NB4 (cell line): ENCODE measurements at regions not wholly inside any gene's neighbourhood (a gene's known extent, or its start where the extent isn't known, plus 50 kb on each side); places are given as distances from the start of the nearest gene placed in this dataset.
"Not testable (repeated sequence)": the region's sequence is repeated elsewhere in the genome, so short reads cannot be mapped to it uniquely, and the experiment has no call there.

Experiments
- POLR2A ChIP-seq: IDR thresholded peaks from 2 replicates; pipeline ENCODE4 v1.6.1; 2011; ENCODE audit warnings: mild to moderate bottlenecking; ENCODE audit not compliant: insufficient read length; ENCODE audit errors: extremely low read depth
- TF ChIP-seq, protein P1 (sequence below): IDR thresholded peaks from one replicate; pipeline ENCODE4 v1.5.1; 2012; ENCODE audit warnings: low read depth, low read length

DNA sequence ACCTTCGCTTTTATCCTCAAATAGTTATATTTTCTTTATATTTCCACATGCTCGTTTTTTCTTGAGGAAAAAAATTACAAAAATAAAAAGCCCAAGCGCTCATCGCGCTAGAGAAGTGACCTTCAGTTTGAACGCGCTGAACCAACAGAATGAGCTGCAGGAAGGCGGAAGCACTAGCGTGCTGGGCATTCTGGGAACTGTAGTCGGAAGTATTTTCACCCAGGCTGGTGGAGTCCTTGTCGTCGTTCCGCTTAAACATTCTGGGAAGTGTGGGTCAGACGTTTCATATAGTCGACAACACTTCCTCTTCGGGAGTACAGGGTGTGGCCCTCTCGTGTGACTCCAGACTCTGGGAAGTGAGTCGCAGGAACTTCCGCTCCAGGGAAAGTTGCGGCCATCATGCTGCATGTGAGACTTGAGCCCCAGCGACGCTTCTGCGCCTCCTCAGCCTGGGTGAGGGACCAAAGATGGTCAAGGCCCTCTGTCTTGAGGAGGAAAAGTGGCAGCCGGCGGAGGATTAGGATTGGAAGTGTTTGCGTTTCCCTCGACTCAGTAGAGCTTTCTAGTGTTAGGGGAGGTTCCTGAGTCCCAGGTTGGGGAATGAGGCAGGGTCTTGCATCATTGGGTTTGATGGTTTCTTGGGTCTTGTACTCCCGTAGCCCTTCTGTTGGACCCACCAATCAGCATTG, 84.1 kb upstream of the GPR39 start:
- not testable (repeated sequence) for TF ChIP-seq POLR2A
- TF ChIP-seq, protein P1, sequence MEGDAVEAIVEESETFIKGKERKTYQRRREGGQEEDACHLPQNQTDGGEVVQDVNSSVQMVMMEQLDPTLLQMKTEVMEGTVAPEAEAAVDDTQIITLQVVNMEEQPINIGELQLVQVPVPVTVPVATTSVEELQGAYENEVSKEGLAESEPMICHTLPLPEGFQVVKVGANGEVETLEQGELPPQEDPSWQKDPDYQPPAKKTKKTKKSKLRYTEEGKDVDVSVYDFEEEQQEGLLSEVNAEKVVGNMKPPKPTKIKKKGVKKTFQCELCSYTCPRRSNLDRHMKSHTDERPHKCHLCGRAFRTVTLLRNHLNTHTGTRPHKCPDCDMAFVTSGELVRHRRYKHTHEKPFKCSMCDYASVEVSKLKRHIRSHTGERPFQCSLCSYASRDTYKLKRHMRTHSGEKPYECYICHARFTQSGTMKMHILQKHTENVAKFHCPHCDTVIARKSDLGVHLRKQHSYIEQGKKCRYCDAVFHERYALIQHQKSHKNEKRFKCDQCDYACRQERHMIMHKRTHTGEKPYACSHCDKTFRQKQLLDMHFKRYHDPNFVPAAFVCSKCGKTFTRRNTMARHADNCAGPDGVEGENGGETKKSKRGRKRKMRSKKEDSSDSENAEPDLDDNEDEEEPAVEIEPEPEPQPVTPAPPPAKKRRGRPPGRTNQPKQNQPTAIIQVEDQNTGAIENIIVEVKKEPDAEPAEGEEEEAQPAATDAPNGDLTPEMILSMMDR = not testable (repeated sequence)
